Fibroblast of lung (primary cell): ENCODE measurements at regions not wholly inside any gene's neighbourhood (a gene's known extent, or its start where the extent isn't known, plus 50 kb on each side); places are given as distances from the start of the nearest gene placed in this dataset.

ENCODE experiments used
- EZH2 ChIP-seq: IDR thresholded peaks from 2 replicates; pipeline ENCODE4 v1.5.1; 2012; ENCODE audit warnings: low read length, control low read depth, mild to moderate bottlenecking; ENCODE audit errors: missing control alignments
- TF ChIP-seq, protein P1 (sequence below), 2 donors: IDR thresholded peaks in 1 of 2; conservative IDR thresholded peaks in 1 of 2; 1 replicate in 1 of 2; 2 replicates in 1 of 2; pipeline ENCODE4 v1.5.1; 2011 to 2012; ENCODE audit warnings: low read length in 2 of 2, control low read depth in 1 of 2, inconsistent platforms in 1 of 2, low read depth in 1 of 2, mild to moderate bottlenecking in 1 of 2

DNA sequence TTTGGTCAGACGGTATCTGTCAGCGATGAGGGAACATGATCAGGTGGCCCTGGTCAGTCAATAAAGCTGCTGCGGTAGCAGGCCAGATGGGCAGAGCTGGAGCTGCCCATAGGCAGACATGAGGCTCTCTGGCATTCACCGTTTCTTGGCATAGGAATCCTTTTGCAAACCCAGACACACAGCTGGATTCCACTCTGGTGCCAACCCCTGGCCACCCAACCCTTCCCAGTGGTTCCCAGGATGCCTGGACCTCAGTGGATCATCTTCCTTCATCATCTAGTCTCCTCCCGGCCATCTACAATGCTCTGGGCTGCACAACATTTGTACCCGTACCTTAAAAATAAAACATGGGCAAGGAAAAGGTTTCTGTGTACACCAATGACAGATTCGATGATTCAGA, 68.3 kb upstream of the ACTRT2 start:
- TF ChIP-seq, protein P1, sequence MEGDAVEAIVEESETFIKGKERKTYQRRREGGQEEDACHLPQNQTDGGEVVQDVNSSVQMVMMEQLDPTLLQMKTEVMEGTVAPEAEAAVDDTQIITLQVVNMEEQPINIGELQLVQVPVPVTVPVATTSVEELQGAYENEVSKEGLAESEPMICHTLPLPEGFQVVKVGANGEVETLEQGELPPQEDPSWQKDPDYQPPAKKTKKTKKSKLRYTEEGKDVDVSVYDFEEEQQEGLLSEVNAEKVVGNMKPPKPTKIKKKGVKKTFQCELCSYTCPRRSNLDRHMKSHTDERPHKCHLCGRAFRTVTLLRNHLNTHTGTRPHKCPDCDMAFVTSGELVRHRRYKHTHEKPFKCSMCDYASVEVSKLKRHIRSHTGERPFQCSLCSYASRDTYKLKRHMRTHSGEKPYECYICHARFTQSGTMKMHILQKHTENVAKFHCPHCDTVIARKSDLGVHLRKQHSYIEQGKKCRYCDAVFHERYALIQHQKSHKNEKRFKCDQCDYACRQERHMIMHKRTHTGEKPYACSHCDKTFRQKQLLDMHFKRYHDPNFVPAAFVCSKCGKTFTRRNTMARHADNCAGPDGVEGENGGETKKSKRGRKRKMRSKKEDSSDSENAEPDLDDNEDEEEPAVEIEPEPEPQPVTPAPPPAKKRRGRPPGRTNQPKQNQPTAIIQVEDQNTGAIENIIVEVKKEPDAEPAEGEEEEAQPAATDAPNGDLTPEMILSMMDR (conservative IDR thresholded peaks at IDR 0.05 in 1 of 2, IDR thresholded peaks at IDR 0.05 in 1 of 2; ENCODE audit: low read depth in 1 of 2, low read length in 2 of 2): no peak
- TF ChIP-seq EZH2: no peak
